ENCODE measurements at regions not wholly inside any gene's neighbourhood (a gene's known extent, or its start where the extent isn't known, plus 50 kb on each side); places are given as distances from the start of the nearest gene placed in this dataset.

DNA sequence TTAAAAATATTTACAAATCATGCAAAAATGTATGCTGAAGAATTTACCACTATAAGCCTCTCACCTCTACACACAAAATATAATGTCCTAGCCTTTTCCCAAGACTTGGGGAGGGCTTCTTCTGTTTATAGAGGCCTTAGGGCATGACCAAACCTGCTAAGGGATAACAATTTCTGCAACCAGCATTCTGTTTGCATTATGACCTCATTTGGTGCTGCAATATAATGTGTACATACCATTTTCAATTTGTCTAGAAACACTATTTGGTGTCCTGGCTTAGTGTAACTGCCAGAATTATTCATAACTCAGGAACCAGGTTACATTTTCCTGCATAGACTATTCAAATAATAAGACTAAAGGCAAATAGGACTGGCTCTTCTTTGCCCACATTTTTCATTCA, 446.6 kb upstream of the SORCS1 start:
- Histone ChIP-seq H3K9me3 (ENCODE audit: control insufficient read depth in 2 of 3, insufficient read depth in 1 of 3, low read length in 3 of 3) (no peaks in the 10 kb centered on the region), H3K27ac (ENCODE audit: low read depth in 2 of 2, low read length in 2 of 2) (no peak overlapping the region), H3K27me3 (ENCODE audit: control insufficient read depth, insufficient read depth, low read length) (no peaks in the 10 kb centered on the region), H3K4me1 (ENCODE audit: control insufficient read depth in 2 of 3, insufficient read depth in 2 of 3, low read depth in 1 of 3, low read length in 3 of 3) (no peaks in the 10 kb centered on the region), H3K4me3 (ENCODE audit: low read length in 3 of 3) (no peak overlapping the region), H3K9ac (ENCODE audit: low read length in 3 of 3) (no peak overlapping the region), H3K36me3 (ENCODE audit: control insufficient read depth in 2 of 3, insufficient read depth in 3 of 3, low read length in 3 of 3) (no peaks in the 10 kb centered on the region)
- TF ChIP-seq, protein P1, sequence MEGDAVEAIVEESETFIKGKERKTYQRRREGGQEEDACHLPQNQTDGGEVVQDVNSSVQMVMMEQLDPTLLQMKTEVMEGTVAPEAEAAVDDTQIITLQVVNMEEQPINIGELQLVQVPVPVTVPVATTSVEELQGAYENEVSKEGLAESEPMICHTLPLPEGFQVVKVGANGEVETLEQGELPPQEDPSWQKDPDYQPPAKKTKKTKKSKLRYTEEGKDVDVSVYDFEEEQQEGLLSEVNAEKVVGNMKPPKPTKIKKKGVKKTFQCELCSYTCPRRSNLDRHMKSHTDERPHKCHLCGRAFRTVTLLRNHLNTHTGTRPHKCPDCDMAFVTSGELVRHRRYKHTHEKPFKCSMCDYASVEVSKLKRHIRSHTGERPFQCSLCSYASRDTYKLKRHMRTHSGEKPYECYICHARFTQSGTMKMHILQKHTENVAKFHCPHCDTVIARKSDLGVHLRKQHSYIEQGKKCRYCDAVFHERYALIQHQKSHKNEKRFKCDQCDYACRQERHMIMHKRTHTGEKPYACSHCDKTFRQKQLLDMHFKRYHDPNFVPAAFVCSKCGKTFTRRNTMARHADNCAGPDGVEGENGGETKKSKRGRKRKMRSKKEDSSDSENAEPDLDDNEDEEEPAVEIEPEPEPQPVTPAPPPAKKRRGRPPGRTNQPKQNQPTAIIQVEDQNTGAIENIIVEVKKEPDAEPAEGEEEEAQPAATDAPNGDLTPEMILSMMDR (IDR thresholded peaks at IDR 0.05; ENCODE audit: borderline replicate concordance, extremely low read depth, insufficient read depth), result no peak
- DNase-seq (no peak), FAIRE-seq (no peak)
- intact Hi-C loops (cut with DNase I), result loop anchor here (5.0 kb wide), 1 partner anchor 1151 kb away; no protein-coding TSS in a partner anchor

DNA sequence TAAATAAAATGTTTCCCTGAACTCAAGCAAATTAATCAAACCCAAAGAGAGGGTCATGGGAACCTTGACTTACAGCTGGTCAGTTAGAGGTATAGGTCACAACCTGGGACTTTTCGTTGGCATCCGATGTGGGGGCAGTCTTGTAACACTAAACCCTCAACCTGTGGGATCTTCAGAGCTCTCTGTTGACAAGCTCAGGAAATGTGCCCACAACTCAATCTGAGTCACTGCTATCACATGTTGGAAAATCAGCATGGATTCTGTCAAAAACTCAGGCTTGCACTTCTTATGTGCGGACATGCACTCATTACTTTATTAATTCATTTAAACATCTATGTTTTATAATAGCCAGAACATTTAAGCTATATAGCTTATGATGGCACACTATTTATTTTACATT, 424.6 kb upstream of the SORCS1 start:
- TF ChIP-seq, protein P1 (IDR thresholded peaks at IDR 0.05; ENCODE audit: borderline replicate concordance, extremely low read depth, insufficient read depth), result no peak
- H3K27ac ChIP-seq (ENCODE audit: low read depth in 2 of 2, low read length in 2 of 2), result no peak overlapping the region
- H3K9ac ChIP-seq (ENCODE audit: low read length in 3 of 3), result no peak overlapping the region
- no peak for FAIRE-seq
- no peaks in the 10 kb centered on the region for H3K27me3 ChIP-seq (ENCODE audit: control insufficient read depth, insufficient read depth, low read length)
- intact Hi-C loops (cut with DNase I), result no loop called here
- DNase-seq, result no peak
- peaks cover 0 to 6% (median 0%) of the 10 kb centered on the region in 3 donors for H3K9me3 ChIP-seq (ENCODE audit: control insufficient read depth in 2 of 3, insufficient read depth in 1 of 3, low read length in 3 of 3)
- no peak overlapping the region for H3K4me3 ChIP-seq (ENCODE audit: low read length in 3 of 3)
- H3K36me3 ChIP-seq (ENCODE audit: control insufficient read depth in 2 of 3, insufficient read depth in 3 of 3, low read length in 3 of 3), result no peaks in the 10 kb centered on the region
- H3K4me1 ChIP-seq (ENCODE audit: control insufficient read depth in 2 of 3, insufficient read depth in 2 of 3, low read depth in 1 of 3, low read length in 3 of 3), result no peaks in the 10 kb centered on the region

DNA sequence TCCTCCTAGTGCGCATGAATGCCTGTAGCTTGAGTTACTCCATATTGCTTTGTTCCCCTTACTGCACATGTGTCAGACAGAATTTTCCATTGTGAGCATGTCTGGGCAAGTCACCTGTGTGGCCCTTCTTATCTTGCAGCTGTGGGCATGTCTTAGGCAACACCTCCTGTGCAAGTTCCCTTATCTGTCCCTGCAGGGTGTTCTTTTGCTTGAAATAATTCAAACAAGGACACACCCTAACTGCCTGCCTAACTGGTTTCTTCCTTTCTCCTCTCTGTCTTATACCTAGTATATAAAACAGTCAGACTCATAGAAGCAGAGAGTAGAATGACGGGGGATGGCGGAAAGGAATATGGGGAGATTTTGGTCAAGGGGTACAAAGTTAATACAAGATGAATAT, 421.1 kb upstream of the SORCS1 start:
- intact Hi-C loops (cut with DNase I), result no loop called here
- no peaks in the 10 kb centered on the region for H3K27me3 ChIP-seq (ENCODE audit: control insufficient read depth, insufficient read depth, low read length)
- TF ChIP-seq, protein P1 (IDR thresholded peaks at IDR 0.05; ENCODE audit: borderline replicate concordance, extremely low read depth, insufficient read depth), result no peak
- H3K4me3 ChIP-seq (ENCODE audit: low read length in 3 of 3), result no peak overlapping the region
- no peak overlapping the region for H3K27ac ChIP-seq (ENCODE audit: low read depth in 2 of 2, low read length in 2 of 2)
- FAIRE-seq (no peak), DNase-seq (no peak)
- H3K4me1 ChIP-seq (ENCODE audit: control insufficient read depth in 2 of 3, insufficient read depth in 2 of 3, low read depth in 1 of 3, low read length in 3 of 3), result no peaks in the 10 kb centered on the region
- peaks cover 0 to 6% (median 0%) of the 10 kb centered on the region in 3 donors for H3K9me3 ChIP-seq (ENCODE audit: control insufficient read depth in 2 of 3, insufficient read depth in 1 of 3, low read length in 3 of 3)
- no peak overlapping the region for H3K9ac ChIP-seq (ENCODE audit: low read length in 3 of 3)
- H3K36me3 ChIP-seq (ENCODE audit: control insufficient read depth in 2 of 3, insufficient read depth in 3 of 3, low read length in 3 of 3), result no peaks in the 10 kb centered on the region

DNA sequence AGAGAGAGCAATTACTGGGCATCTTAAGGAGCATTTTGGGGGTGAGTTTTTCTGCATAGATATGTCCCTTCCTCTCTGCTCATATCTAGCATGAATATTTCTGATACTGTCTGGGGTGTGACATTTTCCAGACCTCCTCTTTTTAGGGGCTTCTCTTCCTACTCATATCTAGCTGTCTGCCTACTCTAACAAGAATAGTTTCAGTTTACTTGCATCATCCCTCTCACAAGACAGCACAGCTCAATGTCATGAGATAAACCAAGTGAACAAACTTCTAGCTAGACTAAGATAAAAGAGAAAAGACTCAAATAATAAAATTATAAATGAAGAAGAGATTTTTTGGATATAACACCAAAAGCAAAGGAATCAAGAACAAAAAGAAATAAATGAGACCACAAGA, 419.5 kb upstream of the SORCS1 start:
- Histone ChIP-seq H3K27ac (ENCODE audit: low read depth in 2 of 2, low read length in 2 of 2) (no peak overlapping the region), H3K4me3 (ENCODE audit: low read length in 3 of 3) (no peak overlapping the region), H3K27me3 (ENCODE audit: control insufficient read depth, insufficient read depth, low read length) (no peaks in the 10 kb centered on the region), H3K9ac (ENCODE audit: low read length in 3 of 3) (no peak overlapping the region), H3K36me3 (ENCODE audit: control insufficient read depth in 2 of 3, insufficient read depth in 3 of 3, low read length in 3 of 3) (no peaks in the 10 kb centered on the region), H3K9me3 (ENCODE audit: control insufficient read depth in 2 of 3, insufficient read depth in 1 of 3, low read length in 3 of 3) (peaks cover 0 to 6% (median 0%) of the 10 kb centered on the region in 3 donors), H3K4me1 (ENCODE audit: control insufficient read depth in 2 of 3, insufficient read depth in 2 of 3, low read depth in 1 of 3, low read length in 3 of 3) (no peaks in the 10 kb centered on the region)
- no peak for FAIRE-seq
- DNase-seq, result no peak
- TF ChIP-seq, protein P1 (IDR thresholded peaks at IDR 0.05; ENCODE audit: borderline replicate concordance, extremely low read depth, insufficient read depth), result no peak
- intact Hi-C loops (cut with DNase I), result no loop called here

Measured in kidney (tissue), 13 donors.